AG04449 (cell line): ENCODE measurements at regions not wholly inside any gene's neighbourhood (a gene's known extent, or its start where the extent isn't known, plus 50 kb on each side); places are given as distances from the start of the nearest gene placed in this dataset.

Experiments used
- CTCF ChIA-PET: fragments of 350-600 bp; formaldehyde crosslinking; extraction: SDS; loops from one replicate; lab custom pipeline; 2021; ENCODE audit warnings: antibody characterized with exemption; lab: Yijun Ruan, JAX
- POLR2A ChIA-PET: fragments of 400-600, 350-600 bp; formaldehyde crosslinking; extraction: SDS; loops from one replicate; lab custom pipeline; 2020; ENCODE audit warnings: antibody characterized with exemption, inconsistent platforms; lab: Yijun Ruan, JAX
- DNase-seq: peaks from one replicate; pipeline ENCODE4 v3.0.0-alpha.2; 2010; ENCODE audit warnings: low read depth, low spot score
- H3K4me3 ChIP-seq: 2 replicates; pipeline ENCODE4 v1.5.1; 2011; ENCODE audit warnings: low read depth, mild to moderate bottlenecking, control low read depth, low read length
- CTCF ChIP-seq: IDR thresholded peaks from one replicate; pipeline ENCODE4 v1.5.1; 2011; ENCODE audit warnings: mild to moderate bottlenecking, moderate library complexity, low read length, control low read depth, inconsistent platforms; ENCODE audit not compliant: insufficient read depth; ENCODE audit errors: missing control alignments

- no peak overlapping the region for H3K4me3 ChIP-seq
- TF ChIP-seq CTCF = no peak
- ChIA-PET CTCF (interaction anchor here (0.7 to 5.2 kb wide), 13 partner anchors 9 to 722 kb away, joined by 3 to 42 read pairs (median 4); no protein-coding TSS in a partner anchor), POLR2A (no interaction called here)
- no peak for DNase-seq
These were observed 63.0 kb upstream of the HAAO start for GRCh38 chr2:42855221-42855970.

- ChIA-PET POLR2A (no interaction called here), CTCF (interaction anchor here (0.6 to 2.6 kb wide), 10 partner anchors 8 to 723 kb away, joined by 3 to 13 read pairs (median 4); no protein-coding TSS in a partner anchor)
- DNase-seq = no peak
- no peak overlapping the region for H3K4me3 ChIP-seq
- TF ChIP-seq CTCF = no peak
These were observed 61.9 kb upstream of the HAAO start for GRCh38 chr2:42854207-42854818.

GRCh38 chr2:42853549-42854206, 61.3 kb upstream of the HAAO start:
- CTCF ChIA-PET = interaction anchor here (0.9 to 2.6 kb wide), 5 partner anchors 13 to 723 kb away, joined by 3 to 13 read pairs (median 3); no protein-coding TSS in a partner anchor
- DNase-seq = no peak
- H3K4me3 ChIP-seq = no peak overlapping the region
- POLR2A ChIA-PET = no interaction called here
- TF ChIP-seq CTCF = no peak

- POLR2A ChIA-PET = no interaction called here
These were observed 60.4 kb upstream of the HAAO start for GRCh38 chr2:42852798-42853197.

GRCh38 chr2:42851740-42852250, 59.4 kb upstream of the HAAO start:
- no peak overlapping the region for H3K4me3 ChIP-seq
- DNase-seq = no peak
- ChIA-PET POLR2A (no interaction called here), CTCF (interaction anchor here (0.6 to 1.5 kb wide), 3 partner anchors 8 to 632 kb away, joined by 3 to 6 read pairs (median 3); no protein-coding TSS in a partner anchor)
- TF ChIP-seq CTCF = no peak

More at GRCh38 chr2:42852798-42853197, 60.4 kb upstream of the HAAO start:
- CTCF ChIA-PET = interaction anchor here (0.9 kb wide), 1 partner anchor 25 kb away, joined by 3 read pairs; no protein-coding TSS in a partner anchor
- DNase-seq = no peak
- no peak overlapping the region for H3K4me3 ChIP-seq
- TF ChIP-seq CTCF = no peak
